Epithelial cell of prostate (primary cell): ENCODE measurements at regions not wholly inside any gene's neighbourhood (a gene's known extent, or its start where the extent isn't known, plus 50 kb on each side); places are given as distances from the start of the nearest gene placed in this dataset.
A peak's percentile ranks its signal among the peaks of the same experiment; 100 is the strongest.
"Not testable (repeated sequence)": the region's sequence is repeated elsewhere in the genome, so short reads cannot be mapped to it uniquely, and the experiment has no call there.

Experiments
- DNase-seq: peaks from one replicate; pipeline ENCODE4 v3.0.0-alpha.2; 2011; ENCODE audit warnings: low read depth, low spot score
- H3K27ac ChIP-seq: fragments of 450-650 bp; 2 replicates; pipeline ENCODE4 v1.5.1; 2017; ENCODE audit warnings: mild to moderate bottlenecking

GRCh38 chr1:193417945-193418744 lies 231.7 kb upstream of the B3GALT2 start:
- no peak overlapping the region for H3K27ac ChIP-seq
- DNase-seq = no peak

GRCh38 chr1:193417403-193417802 lies 231.0 kb upstream of the B3GALT2 start:
- DNase-seq = no peak
- H3K27ac ChIP-seq = no peak overlapping the region

- H3K27ac ChIP-seq = no peak overlapping the region
- no peak for DNase-seq
Measured at GRCh38 chr1:193416226-193417024, 230.0 kb upstream of the B3GALT2 start.

GRCh38 chr1:193415256-193415655 lies 228.8 kb upstream of the B3GALT2 start:
- DNase-seq = no peak

GRCh38 chr1:193413376-193413775 lies 227.0 kb upstream of the B3GALT2 start:
- H3K27ac ChIP-seq = no peak overlapping the region
- no peak for DNase-seq

More at GRCh38 chr1:193415256-193415655, 228.8 kb upstream of the B3GALT2 start:
- H3K27ac ChIP-seq = no peak overlapping the region

DNA sequence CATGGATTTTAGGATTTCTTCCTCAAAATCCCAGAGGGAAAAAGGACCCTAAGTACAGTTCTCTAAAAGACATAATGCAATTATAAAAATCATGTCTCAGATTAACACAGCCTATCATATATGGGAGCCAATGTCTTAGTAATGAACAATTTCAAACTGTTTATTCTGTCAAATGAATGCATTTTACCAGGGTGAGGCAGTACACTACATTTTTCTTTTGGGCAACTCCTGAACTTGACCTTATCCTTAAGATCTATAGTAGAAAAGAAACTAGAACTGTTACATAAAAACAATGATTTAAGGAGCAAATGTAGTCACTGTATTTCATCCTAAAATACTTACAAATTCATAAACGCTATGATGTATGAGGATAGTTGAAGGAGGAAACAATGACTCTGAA lies 226.3 kb upstream of the B3GALT2 start:
- no peak for DNase-seq
- no peak overlapping the region for H3K27ac ChIP-seq

DNA sequence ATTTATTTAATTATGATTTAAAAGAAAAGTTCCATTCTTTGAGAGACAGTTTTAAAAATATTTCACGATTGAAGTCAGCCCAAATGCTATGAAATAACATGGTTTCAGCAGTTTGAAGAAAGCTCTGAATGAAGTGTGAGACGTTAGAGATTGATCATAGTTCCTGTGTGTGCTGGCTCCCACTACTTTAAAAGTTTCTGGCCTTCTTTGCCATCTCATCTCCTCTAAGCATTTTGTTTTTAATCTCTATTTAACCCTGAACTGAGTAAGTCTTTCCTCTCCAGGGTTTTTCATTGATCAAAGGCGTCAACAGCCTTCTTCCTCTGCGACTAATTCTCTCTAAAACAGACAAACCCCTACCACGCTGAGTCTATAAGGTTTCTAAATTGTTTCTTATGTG lies 225.3 kb upstream of the B3GALT2 start:
- H3K27ac ChIP-seq = no peak overlapping the region
- no peak for DNase-seq

DNA sequence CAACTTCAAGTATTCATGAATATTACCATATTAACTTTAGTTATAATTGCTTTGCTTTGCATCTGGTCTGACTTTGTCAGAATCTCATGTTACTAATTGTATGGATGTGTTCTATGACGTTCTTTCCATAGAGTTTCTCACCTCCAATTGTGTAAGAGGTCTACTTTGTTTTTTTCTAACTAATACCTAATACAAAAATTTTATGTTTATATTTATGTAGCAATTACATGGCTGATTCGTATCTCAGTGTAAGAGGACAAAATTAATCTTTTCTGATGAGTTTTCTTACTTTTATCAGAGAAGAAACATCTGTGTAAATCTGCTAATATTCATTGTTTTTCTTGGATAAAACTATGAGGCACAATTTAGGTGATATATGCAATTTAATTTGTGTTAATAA lies 224.8 kb upstream of the B3GALT2 start:
- H3K27ac ChIP-seq = no peak overlapping the region
- DNase-seq = no peak

DNA sequence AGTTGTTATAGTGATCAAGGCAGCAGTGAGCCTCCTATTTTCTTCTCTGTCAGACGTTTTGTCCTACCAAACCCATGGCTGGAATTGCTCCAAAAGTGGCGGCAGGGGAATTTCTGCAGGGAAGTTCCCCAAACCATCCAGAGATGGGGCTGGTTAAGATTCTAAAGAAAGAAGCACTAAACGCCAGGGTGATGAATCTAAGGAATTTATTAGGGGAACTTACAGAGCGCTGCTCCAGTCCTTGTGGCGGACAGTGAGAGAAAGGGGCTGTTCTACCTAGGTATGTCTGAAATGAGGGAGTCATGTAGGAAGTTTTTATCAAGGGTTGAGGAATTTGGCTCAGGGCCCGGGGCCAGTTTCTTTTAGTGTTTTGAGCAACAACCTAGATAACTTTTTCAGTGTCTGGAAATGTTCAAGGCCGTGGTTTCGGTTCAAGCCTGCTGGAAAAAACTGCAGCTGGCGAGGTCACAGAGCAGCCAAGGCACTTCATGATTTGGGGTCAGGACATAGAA lies 222.4 kb upstream of the B3GALT2 start:
- peak; percentile 22 for DNase-seq
- H3K27ac ChIP-seq = no peak overlapping the region

DNA sequence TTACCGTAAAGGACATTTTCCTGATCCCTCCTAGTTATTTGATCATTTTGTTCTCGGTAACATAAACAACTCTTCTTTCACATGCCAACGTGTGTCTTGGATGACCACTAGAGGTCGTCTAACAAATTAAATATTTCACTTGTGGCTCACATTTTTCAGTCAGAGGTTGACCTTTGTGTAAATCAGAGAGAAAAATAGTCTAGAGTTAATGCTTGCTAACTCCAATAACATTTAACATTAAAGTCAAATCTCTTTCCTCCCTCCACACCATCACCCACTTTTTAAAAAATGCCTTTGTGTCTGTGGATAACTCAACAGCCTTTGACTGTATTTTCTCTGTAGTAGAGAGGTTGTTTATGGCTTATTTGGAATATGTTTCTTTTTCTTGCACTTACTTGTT lies 220.5 kb upstream of the B3GALT2 start:
- no peak for DNase-seq

DNA sequence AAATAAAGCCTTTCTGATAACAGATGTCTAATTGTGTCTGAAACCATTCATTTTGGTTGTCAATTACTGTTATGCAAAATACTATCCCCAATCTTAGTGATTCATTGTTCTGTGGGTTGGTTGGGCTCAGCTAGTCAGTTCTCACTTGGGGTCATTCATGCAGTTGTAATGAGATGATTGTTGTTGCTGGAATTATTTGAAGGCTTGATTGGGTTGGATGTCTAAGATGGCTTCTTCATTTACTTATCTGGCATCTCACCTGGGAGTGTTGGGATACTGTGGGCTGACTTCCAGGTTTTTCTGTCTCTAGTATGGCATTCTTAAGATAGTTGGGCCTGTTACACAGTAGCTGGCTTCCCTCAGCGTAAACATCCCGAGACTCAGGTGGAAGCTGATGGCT lies 217.8 kb upstream of the B3GALT2 start:
- H3K27ac ChIP-seq = no peak overlapping the region
- no peak for DNase-seq

More for the DNA sequence above, 220.5 kb upstream of the B3GALT2 start:
- no peak overlapping the region for H3K27ac ChIP-seq

DNA sequence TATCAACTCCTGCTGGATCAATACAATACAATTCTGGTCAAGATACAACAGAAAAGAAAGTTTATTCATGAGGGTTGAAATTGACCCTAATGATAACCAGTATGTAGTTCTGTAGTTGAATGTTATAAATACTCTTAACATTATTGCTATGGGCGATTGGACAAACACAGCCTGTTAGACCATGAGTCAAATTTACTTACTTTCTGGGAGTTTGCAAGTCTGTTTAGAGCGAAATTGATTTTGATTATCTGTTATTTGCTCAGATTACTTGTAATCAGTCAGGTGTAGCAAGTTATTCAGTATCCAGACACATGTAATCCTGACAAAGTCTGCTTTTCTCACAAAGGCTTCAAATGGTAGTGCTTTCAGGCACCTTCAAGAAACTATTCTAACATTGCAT lies 216.6 kb upstream of the B3GALT2 start:
- no peak overlapping the region for H3K27ac ChIP-seq
- DNase-seq = no peak

DNA sequence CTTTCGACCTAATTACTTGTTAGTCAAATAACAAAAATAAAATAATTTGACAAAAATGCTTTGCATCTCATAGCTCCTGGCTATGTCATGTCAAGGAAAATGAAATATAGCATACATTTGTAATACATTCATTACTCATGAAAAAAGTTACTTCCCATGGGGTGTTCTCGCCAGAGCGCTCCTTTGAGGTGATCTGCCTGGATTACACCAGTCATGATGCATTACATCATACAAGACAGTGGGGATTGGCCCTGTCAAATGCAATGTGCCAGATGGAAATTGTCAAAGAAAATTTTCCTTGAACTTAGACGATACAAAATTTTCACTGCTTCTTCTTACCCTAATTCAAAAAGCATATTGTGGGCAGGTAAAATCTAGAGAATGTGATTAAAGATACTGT lies 215.6 kb upstream of the B3GALT2 start:
- no peak for DNase-seq
- H3K27ac ChIP-seq = no peak overlapping the region

DNA sequence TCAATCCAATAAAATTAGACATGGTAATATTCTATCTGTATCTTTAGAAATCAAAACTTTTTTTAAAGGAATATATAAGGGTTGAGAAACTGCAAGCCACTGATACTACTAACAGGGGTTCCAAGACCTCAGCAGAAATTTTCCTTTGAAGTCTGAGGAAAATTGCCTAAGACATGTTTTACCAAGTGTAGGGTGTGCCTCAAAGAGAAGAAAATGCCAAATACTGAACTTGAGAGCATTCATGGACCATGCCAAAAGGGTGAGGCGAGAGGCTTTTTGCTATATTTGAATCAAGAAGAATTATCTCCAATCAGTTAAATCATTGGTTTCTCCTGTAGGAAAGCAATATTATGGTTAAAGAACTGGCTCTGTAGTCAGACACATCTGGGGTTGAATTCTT lies 207.9 kb upstream of the B3GALT2 start:
- no peak overlapping the region for H3K27ac ChIP-seq
- no peak for DNase-seq

GRCh38 chr1:193392686-193393085 lies 206.3 kb upstream of the B3GALT2 start:
- DNase-seq = no peak
- H3K27ac ChIP-seq = no peak overlapping the region

DNA sequence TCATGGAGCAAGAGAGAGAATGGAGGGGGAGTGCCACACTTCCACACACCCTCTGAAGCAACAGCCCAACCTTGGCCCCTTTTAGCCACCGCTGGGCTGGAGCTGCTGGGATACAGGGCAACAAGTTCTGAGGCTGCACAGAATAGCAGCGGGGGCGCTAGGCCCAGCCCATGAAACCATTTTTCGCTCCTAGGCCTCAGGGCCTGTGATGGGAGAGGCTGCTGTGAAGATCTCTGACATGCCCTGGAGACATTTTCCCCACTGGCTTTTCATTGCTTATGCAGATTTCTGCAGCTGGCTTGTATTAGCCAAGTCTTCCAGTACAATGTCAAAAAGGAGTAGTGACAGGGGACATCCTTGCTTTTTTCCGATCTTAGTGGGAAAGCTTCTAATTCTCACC lies 202.3 kb upstream of the B3GALT2 start:
- H3K27ac ChIP-seq = no peak overlapping the region
- no peak for DNase-seq

DNA sequence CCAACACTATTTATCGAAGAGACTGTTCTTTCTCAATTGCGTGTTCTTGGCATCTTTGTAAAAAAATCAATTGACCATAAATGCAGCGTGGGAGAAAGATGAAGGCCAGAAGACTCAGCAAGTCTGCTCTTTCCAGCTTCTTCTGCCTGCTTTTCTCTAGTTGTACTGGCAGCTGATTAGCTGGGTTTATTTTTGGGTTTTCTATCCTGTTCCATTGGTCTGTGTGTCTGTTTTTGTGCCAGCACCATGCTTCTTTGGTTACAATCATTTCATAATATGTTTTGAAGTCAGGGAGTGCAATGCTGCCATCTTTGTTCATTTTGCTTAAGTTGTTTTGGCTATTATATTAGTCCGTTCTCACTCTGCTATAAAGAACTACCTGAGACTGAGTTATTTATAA lies 201.8 kb upstream of the B3GALT2 start:
- H3K27ac ChIP-seq = no peak overlapping the region
- DNase-seq = no peak

DNA sequence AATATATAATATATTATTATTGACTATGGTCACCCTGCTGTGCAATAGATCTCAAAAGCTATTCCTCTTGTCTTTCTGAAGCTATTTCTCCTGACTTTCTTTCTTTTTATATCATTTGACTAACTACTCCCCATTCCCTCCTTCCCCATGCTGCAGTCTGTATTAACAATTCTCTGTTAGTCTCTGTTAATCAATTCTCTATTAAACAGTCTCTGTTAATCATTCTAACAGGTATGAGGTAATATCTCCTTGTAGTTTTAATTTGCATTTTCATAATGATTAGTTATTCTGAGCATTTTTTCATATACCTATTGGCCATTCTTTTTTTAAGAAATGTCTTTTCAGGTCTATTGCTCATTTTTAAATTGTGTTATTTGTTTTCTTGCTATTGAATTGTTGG lies 201.0 kb upstream of the B3GALT2 start:
- H3K27ac ChIP-seq = no peak overlapping the region
- no peak for DNase-seq

- DNase-seq = not testable (repeated sequence)
Measured at GRCh38 chr1:193378451-193378850, 192.0 kb upstream of the B3GALT2 start.

GRCh38 chr1:193377472-193377871 lies 191.1 kb upstream of the B3GALT2 start:
- no peak overlapping the region for H3K27ac ChIP-seq
- DNase-seq = no peak

More at GRCh38 chr1:193378451-193378850, 192.0 kb upstream of the B3GALT2 start:
- not testable (repeated sequence) for H3K27ac ChIP-seq

- H3K27ac ChIP-seq = no peak overlapping the region
- DNase-seq = no peak
Measured at GRCh38 chr1:193372553-193372952, 186.1 kb upstream of the B3GALT2 start.
